A549 (cell line): ENCODE measurements at regions not wholly inside any gene's neighbourhood (a gene's known extent, or its start where the extent isn't known, plus 50 kb on each side); places are given as distances from the start of the nearest gene placed in this dataset.

Source experiments
- ATAC-seq, 2 experiments: fragments of 200-7000 bp in 1 of 2; fragments of >200 bp in 1 of 2; cut with Nextera tagmentation in 1 of 2; cut with Tn5 transposase in 1 of 2; 3 replicates each; pipeline versions ENCODE4 v1.8.0 to v1.9.1; 2018 to 2020; ENCODE audit warnings: mild to moderate bottlenecking in 1 of 2, moderate library complexity in 1 of 2
- CTCF ChIA-PET: fragments of 300-600 bp; sonication (Branson Sonifier 250); formaldehyde crosslinking; extraction: SDS; loops from one replicate; lab custom pipeline; 2021; ENCODE audit warnings: antibody characterized with exemption, inconsistent platforms; lab: Yijun Ruan, JAX
- POLR2A ChIA-PET: fragments of 350-600 bp; formaldehyde crosslinking; extraction: SDS; loops from one replicate; lab custom pipeline; 2021; ENCODE audit warnings: antibody characterized with exemption, inconsistent platforms; lab: Yijun Ruan, JAX
- DNase-seq, 2 experiments: peaks; one replicate each; pipeline versions ENCODE4 v3.0.0 to v3.0.0-alpha.2; 2011 to 2016; ENCODE audit warnings: low read depth in 1 of 2, low spot score in 1 of 2
- FAIRE-seq: peaks from 2 replicates; lab custom pipeline; 2011; peaks lifted over from hg19 to GRCh38; lab: Jason Lieb, UNC
- H3K27ac ChIP-seq, 2 experiments: fragments of >200 bp; sonication (Bioruptor Twin); formaldehyde crosslinking; 3 replicates each; pipeline ENCODE4 v1.5.1; 2016 to 2017
- H3K4me1 ChIP-seq: fragments of >200 bp; sonication (Bioruptor Twin); formaldehyde crosslinking; 3 replicates; pipeline ENCODE4 v1.6.1; 2016
- H3K4me2 ChIP-seq: fragments of >200 bp; sonication (Bioruptor Twin); formaldehyde crosslinking; 3 replicates; pipeline ENCODE4 v1.6.1; 2016
- H3K4me3 ChIP-seq: fragments of >200 bp; sonication (Bioruptor Twin); formaldehyde crosslinking; 3 replicates; pipeline ENCODE4 v1.5.1; 2016
- H3K9me3 ChIP-seq: fragments of >200 bp; sonication (Bioruptor Twin); formaldehyde crosslinking; 3 replicates; pipeline ENCODE4 v1.6.1; 2016
- ATOH8 ChIP-seq: fragments of 250-450 bp; sonication (Bioruptor Pico); IDR thresholded peaks from 2 replicates; pipeline ENCODE4 v1.5.0; 2020; ENCODE audit warnings: low read depth, mild to moderate bottlenecking, moderate library complexity
- BCL3 ChIP-seq: fragments of >200 bp; sonication (Bioruptor Twin); formaldehyde crosslinking; IDR thresholded peaks from 3 replicates; pipeline ENCODE4 v1.6.1; 2016
- BHLHE40 ChIP-seq: IDR thresholded peaks from 2 replicates; pipeline ENCODE4 v1.6.1; 2012; ENCODE audit warnings: low read depth, low read length, inconsistent platforms
- CBX2 ChIP-seq: fragments of 200-600 bp; sonication (generic); IDR thresholded peaks from 2 replicates; pipeline ENCODE4 v1.6.1; 2016; ENCODE audit warnings: low read depth, mild to moderate bottlenecking, borderline replicate concordance
- CEBPB ChIP-seq, 2 experiments: fragments of >200 bp in 1 of 2; sonication (Bioruptor Twin) in 1 of 2; formaldehyde crosslinking in 1 of 2; IDR thresholded peaks; 2 replicates each; pipeline ENCODE4 v1.6.1; 2012 to 2016
- CHD2 ChIP-seq: fragments of 150-350 bp; IDR thresholded peaks from 2 replicates; pipeline ENCODE4 v1.6.1; 2014; ENCODE audit warnings: low read length; ENCODE audit not compliant: partially characterized antibody
- CHD4 ChIP-seq: fragments of 200-600 bp; sonication (generic); IDR thresholded peaks from 2 replicates; pipeline ENCODE4 v1.6.1; 2016; ENCODE audit warnings: antibody characterized with exemption, mild to moderate bottlenecking, borderline replicate concordance
- EHF ChIP-seq: fragments of 250-450 bp; sonication (Bioruptor Pico); IDR thresholded peaks from 2 replicates; pipeline ENCODE4 v1.5.0; 2020; ENCODE audit warnings: mild to moderate bottlenecking
- FOSB ChIP-seq: fragments of 250-450 bp; sonication (Bioruptor Pico); IDR thresholded peaks from 2 replicates; pipeline ENCODE4 v1.5.0; 2020; ENCODE audit warnings: mild to moderate bottlenecking, moderate library complexity
- FOSL2 ChIP-seq, 2 experiments: fragments of 450-650 bp in 1 of 2; fragments of >200 bp in 1 of 2; sonication (Bioruptor Twin) in 1 of 2; formaldehyde crosslinking; IDR thresholded peaks; 2 replicates each; pipeline versions ENCODE4 v1.5.0 to v1.6.1; 2016 to 2020; ENCODE audit warnings: mild to moderate bottlenecking in 1 of 2, moderate library complexity in 1 of 2
- GATA3 ChIP-seq: IDR thresholded peaks from 2 replicates; pipeline ENCODE4 v1.6.1; 2012; ENCODE audit warnings: borderline replicate concordance
- HDAC2 ChIP-seq: fragments of 200-600 bp; sonication (generic); IDR thresholded peaks from 2 replicates; pipeline ENCODE4 v1.6.1; 2016
- HEYL ChIP-seq: fragments of 250-450 bp; sonication (Bioruptor Pico); IDR thresholded peaks from 2 replicates; pipeline ENCODE4 v1.8.0; 2021; ENCODE audit warnings: mild to moderate bottlenecking, moderate library complexity
- HMGXB4 ChIP-seq: fragments of 250-450 bp; sonication (Bioruptor Pico); IDR thresholded peaks from 2 replicates; pipeline ENCODE4 v1.5.0; 2021; ENCODE audit warnings: mild to moderate bottlenecking, moderate library complexity, borderline replicate concordance
- HOXB13 ChIP-seq: fragments of 250-450 bp; sonication (Bioruptor Pico); IDR thresholded peaks from 2 replicates; pipeline ENCODE4 v1.5.0; 2020; ENCODE audit warnings: low read depth, mild to moderate bottlenecking, moderate library complexity
- JUNB ChIP-seq: fragments of >200 bp; sonication (Bioruptor Twin); formaldehyde crosslinking; IDR thresholded peaks from 2 replicates; pipeline ENCODE4 v1.6.1; 2016
- KDM1A ChIP-seq: fragments of 200-600 bp; sonication (generic); IDR thresholded peaks from 2 replicates; pipeline ENCODE4 v1.6.1; 2016; ENCODE audit warnings: low read depth, mild to moderate bottlenecking
- KDM5A ChIP-seq: fragments of 200-600 bp; sonication (generic); IDR thresholded peaks from 2 replicates; pipeline ENCODE4 v1.6.1; 2016; ENCODE audit warnings: antibody characterized with exemption, mild to moderate bottlenecking
- MAZ ChIP-seq: fragments of 150-350 bp; IDR thresholded peaks from 2 replicates; pipeline ENCODE4 v1.6.1; 2014; ENCODE audit warnings: antibody characterized with exemption, low read depth, low read length, borderline replicate concordance
- PHF8 ChIP-seq: fragments of 200-600 bp; sonication (generic); IDR thresholded peaks from 2 replicates; pipeline ENCODE4 v1.6.1; 2016; ENCODE audit warnings: low read depth, mild to moderate bottlenecking, antibody characterized with exemption, moderate library complexity, borderline replicate concordance
- RCOR1 ChIP-seq: fragments of 150-350 bp; IDR thresholded peaks from 2 replicates; pipeline ENCODE4 v1.6.1; 2014; ENCODE audit warnings: antibody characterized with exemption, low read length, low read depth
- RNF2 ChIP-seq: fragments of 200-600 bp; sonication (generic); IDR thresholded peaks from 2 replicates; pipeline ENCODE4 v1.6.1; 2016; ENCODE audit warnings: low read depth, mild to moderate bottlenecking, antibody characterized with exemption, moderate library complexity, borderline replicate concordance
- SREBF2 ChIP-seq: fragments of 450-650 bp; IDR thresholded peaks from 2 replicates; pipeline ENCODE4 v1.6.1; 2014; ENCODE audit warnings: mild to moderate bottlenecking, moderate library complexity
- ZC3H11A ChIP-seq: fragments of 450-650 bp; IDR thresholded peaks from 2 replicates; pipeline ENCODE4 v1.6.1; 2014; ENCODE audit warnings: antibody characterized with exemption, mild to moderate bottlenecking
- WGBS: methylation state at CpG from one replicate; pipeline ENCODE4 v1.1.6; 2017; ENCODE audit errors: missing lambda C conversion rate; 5-methylcytosine and 5-hydroxymethylcytosine counted together
- TF ChIP-seq, protein P1 (sequence below): fragments of 200-600 bp; sonication (generic); IDR thresholded peaks from 2 replicates; pipeline ENCODE4 v1.6.1; 2016; ENCODE audit warnings: antibody characterized with exemption, mild to moderate bottlenecking, moderate library complexity
- TF ChIP-seq, protein P2 (sequence below): fragments of >200 bp; sonication (Bioruptor Twin); formaldehyde crosslinking; IDR thresholded peaks from 3 replicates; pipeline ENCODE4 v1.5.1; 2016

GRCh38 chr3:98977520-98977919 is 76.0 kb upstream of the DCBLD2 start (continued):
- TF ChIP-seq FOSL2 (IDR thresholded peaks at IDR 0.05) (peak; percentile 88), FOSL2 (CRISPR knock-in tag; IDR thresholded peaks at IDR 0.05) (peak; percentile 98)

DNA sequence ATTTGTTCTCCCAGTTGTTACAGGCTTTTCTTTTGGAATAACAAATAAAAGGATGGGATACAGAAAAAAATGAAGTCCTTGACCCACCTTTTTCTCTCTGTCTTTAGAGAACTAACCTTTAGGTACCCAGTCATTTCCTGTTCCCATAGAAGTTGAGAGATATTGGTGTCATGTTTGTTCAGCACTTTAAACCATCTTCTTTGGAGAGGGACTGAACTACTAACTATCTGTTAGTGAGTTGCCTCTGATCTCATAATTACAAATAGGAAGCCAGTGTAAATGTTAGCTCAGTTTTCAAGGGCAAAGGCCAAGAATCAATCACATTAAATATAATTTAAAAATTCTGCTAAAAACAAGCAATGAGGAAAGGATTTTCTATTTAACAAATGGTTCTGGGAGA is 72.9 kb upstream of the DCBLD2 start:
- Histone ChIP-seq H3K4me3 (no peak overlapping the region), H3K27ac (peak overlapping the region; percentile 96 to 97; a peak in 4 of 6 replicates), H3K4me1 (peaks cover 63% of the 10 kb centered on the region), H3K9me3 (peaks cover 25% of the 10 kb centered on the region; the same call in 1 of the 3 replicates), H3K4me2 (no peak overlapping the region)
- TF ChIP-seq MAZ (no peak), FOSB (CRISPR knock-in tag) (no peak), BCL3 (no peak), CHD2 (no peak), KDM5A (no peak), KDM1A (no peak), RCOR1 (no peak)
- ATAC-seq, result no peak
- DNase-seq, result no peak
- ChIA-PET CTCF (interaction anchor here (0.9 kb wide), 1 partner anchor 19 kb away, joined by 4 read pairs; no protein-coding TSS in a partner anchor), POLR2A (no interaction called here)
- no peak for FAIRE-seq

DNA sequence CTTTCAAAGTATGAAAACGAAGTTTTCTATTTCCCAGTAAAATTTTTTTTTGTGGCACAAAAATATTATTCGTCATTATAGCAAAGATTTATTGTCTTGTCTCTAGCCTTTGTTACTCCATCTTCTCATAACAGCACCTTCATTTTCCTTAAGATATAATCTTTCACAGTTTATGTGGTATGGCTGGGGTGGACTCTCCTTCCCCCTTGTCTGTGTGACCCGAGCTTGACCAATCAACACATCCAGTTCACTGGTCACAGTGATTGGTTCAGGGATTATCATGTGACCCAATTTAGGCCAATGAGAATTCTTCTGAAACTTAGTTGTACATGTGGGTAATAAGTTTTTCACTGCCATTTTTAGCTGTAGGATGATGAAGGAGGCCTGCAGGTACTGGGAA is 71.2 kb upstream of the DCBLD2 start:
- H3K27ac ChIP-seq, result peak overlapping the region; percentile 96 to 97
- no peak overlapping the region for H3K4me3 ChIP-seq
- CTCF ChIA-PET, result interaction anchor here (1.3 kb wide), 1 partner anchor 84 kb away, joined by 3 read pairs; no protein-coding TSS in a partner anchor
- DNase-seq (peak in 1 of 2 experiments; percentile 81), FAIRE-seq (no peak), ATAC-seq (peak in 1 of 2 experiments; percentile 10; a peak in 2 of 6 replicates)
- POLR2A ChIA-PET, result interaction anchor here (1.7 to 2.5 kb wide), 3 partner anchors 59 to 72 kb away, joined by 5 to 36 read pairs (median 8); partner anchors contain the start of gene DCBLD2
- peak overlapping the region; percentile 80 for H3K4me2 ChIP-seq
- peaks cover 57% of the 10 kb centered on the region for H3K4me1 ChIP-seq
- 34% methylated on average over 3 of the region's 3 CpGs for WGBS
- H3K9me3 ChIP-seq, result peaks cover 25% of the 10 kb centered on the region; the same call in 1 of the 3 replicates
- TF ChIP-seq PHF8 (no peak), MAZ (no peak), GATA3 (no peak), CEBPB (IDR thresholded peaks at IDR 0.05) (no peak), EHF (CRISPR knock-in tag) (peak; percentile 34; the same call in 1 of the 2 replicates), HEYL (peak; percentile 85; the same call in 1 of the 2 replicates), ATOH8 (CRISPR knock-in tag) (peak; percentile 55; the same call in 1 of the 2 replicates), CHD4 (no peak), RNF2 (no peak), ZC3H11A (no peak), BHLHE40 (no peak), KDM5A (no peak), HDAC2 (no peak), SREBF2 (no peak), HOXB13 (CRISPR knock-in tag) (peak; percentile 74), CBX2 (no peak), JUNB (no peak), HMGXB4 (CRISPR knock-in tag) (no peak)
- TF ChIP-seq, protein P1, sequence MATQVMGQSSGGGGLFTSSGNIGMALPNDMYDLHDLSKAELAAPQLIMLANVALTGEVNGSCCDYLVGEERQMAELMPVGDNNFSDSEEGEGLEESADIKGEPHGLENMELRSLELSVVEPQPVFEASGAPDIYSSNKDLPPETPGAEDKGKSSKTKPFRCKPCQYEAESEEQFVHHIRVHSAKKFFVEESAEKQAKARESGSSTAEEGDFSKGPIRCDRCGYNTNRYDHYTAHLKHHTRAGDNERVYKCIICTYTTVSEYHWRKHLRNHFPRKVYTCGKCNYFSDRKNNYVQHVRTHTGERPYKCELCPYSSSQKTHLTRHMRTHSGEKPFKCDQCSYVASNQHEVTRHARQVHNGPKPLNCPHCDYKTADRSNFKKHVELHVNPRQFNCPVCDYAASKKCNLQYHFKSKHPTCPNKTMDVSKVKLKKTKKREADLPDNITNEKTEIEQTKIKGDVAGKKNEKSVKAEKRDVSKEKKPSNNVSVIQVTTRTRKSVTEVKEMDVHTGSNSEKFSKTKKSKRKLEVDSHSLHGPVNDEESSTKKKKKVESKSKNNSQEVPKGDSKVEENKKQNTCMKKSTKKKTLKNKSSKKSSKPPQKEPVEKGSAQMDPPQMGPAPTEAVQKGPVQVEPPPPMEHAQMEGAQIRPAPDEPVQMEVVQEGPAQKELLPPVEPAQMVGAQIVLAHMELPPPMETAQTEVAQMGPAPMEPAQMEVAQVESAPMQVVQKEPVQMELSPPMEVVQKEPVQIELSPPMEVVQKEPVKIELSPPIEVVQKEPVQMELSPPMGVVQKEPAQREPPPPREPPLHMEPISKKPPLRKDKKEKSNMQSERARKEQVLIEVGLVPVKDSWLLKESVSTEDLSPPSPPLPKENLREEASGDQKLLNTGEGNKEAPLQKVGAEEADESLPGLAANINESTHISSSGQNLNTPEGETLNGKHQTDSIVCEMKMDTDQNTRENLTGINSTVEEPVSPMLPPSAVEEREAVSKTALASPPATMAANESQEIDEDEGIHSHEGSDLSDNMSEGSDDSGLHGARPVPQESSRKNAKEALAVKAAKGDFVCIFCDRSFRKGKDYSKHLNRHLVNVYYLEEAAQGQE, result no peak
- TF ChIP-seq, protein P2, sequence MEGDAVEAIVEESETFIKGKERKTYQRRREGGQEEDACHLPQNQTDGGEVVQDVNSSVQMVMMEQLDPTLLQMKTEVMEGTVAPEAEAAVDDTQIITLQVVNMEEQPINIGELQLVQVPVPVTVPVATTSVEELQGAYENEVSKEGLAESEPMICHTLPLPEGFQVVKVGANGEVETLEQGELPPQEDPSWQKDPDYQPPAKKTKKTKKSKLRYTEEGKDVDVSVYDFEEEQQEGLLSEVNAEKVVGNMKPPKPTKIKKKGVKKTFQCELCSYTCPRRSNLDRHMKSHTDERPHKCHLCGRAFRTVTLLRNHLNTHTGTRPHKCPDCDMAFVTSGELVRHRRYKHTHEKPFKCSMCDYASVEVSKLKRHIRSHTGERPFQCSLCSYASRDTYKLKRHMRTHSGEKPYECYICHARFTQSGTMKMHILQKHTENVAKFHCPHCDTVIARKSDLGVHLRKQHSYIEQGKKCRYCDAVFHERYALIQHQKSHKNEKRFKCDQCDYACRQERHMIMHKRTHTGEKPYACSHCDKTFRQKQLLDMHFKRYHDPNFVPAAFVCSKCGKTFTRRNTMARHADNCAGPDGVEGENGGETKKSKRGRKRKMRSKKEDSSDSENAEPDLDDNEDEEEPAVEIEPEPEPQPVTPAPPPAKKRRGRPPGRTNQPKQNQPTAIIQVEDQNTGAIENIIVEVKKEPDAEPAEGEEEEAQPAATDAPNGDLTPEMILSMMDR, result no peak
